ENCODE measurements at regions not wholly inside any gene's neighbourhood (a gene's known extent, or its start where the extent isn't known, plus 50 kb on each side); places are given as distances from the start of the nearest gene placed in this dataset.

GRCh38 chr9:73264631-73265030 lies 113.0 kb downstream of the ANXA1 start:
- no peak for ATAC-seq
- H3K4me1 Mint-ChIP-seq, result peaks cover 8% of the 10 kb centered on the region; the same call in 2 of the 3 replicates
- H3F3A ChIP-seq (replicated peaks; ENCODE audit: low read depth), result no peaks in the 10 kb centered on the region
- no peaks in the 10 kb centered on the region for H3K27me3 ChIP-seq (ENCODE audit: insufficient read depth)
- no peak overlapping the region for H3K4me3 Mint-ChIP-seq
- no peaks in the 10 kb centered on the region for H3K79me2 ChIP-seq (replicated peaks; ENCODE audit: insufficient read depth)
- no peak overlapping the region for H3K27ac ChIP-seq (ENCODE audit: low read depth)
- H3K9me3 Mint-ChIP-seq, result no peaks in the 10 kb centered on the region; the same call in 2 of the 3 replicates
- peaks cover 7% of the 10 kb centered on the region; the same call in 2 of the 3 replicates for H3K36me3 Mint-ChIP-seq (ENCODE audit: low read depth)
- no peak for DNase-seq (ENCODE audit: low spot score)
- no peak overlapping the region for H3K4me3 ChIP-seq
- H2AFZ ChIP-seq, result no peak overlapping the region
- H3K4me1 ChIP-seq (ENCODE audit: insufficient read depth), result no peaks in the 10 kb centered on the region
- TF ChIP-seq POLR2AphosphoS5 (IDR thresholded peaks at IDR 0.05; ENCODE audit: low read depth) (no peak), ZNF331 (CRISPR knock-in tag; IDR thresholded peaks at IDR 0.05; ENCODE audit: low read depth) (no peak), EZH2 (IDR thresholded peaks at IDR 0.05; ENCODE audit: low read depth, unreplicated experiment) (no peak), ZNF114 (CRISPR knock-in tag; IDR thresholded peaks at IDR 0.05) (no peak)
- no peaks in the 10 kb centered on the region for H4K20me1 ChIP-seq (replicated peaks; ENCODE audit: insufficient read depth)
- no peak overlapping the region for H3K27ac Mint-ChIP-seq
- no peaks in the 10 kb centered on the region for H3K27me3 Mint-ChIP-seq (ENCODE audit: insufficient read depth, low read depth, poor library complexity)
- no peaks in the 10 kb centered on the region for H3K9me2 ChIP-seq (ENCODE audit: insufficient read depth)
- no peak overlapping the region for H3K4me2 ChIP-seq
- H3K36me3 ChIP-seq (ENCODE audit: insufficient read depth), result no peaks in the 10 kb centered on the region

- no peak overlapping the region for H3K27ac ChIP-seq (ENCODE audit: low read depth)
- Mint-ChIP-seq H3K4me1 (peaks cover 10% of the 10 kb centered on the region; the same call in 2 of the 3 replicates), H3K4me3 (no peak overlapping the region), H3K27ac (no peak overlapping the region), H3K27me3 (ENCODE audit: insufficient read depth, low read depth, poor library complexity) (no peaks in the 10 kb centered on the region), H3K9me3 (no peaks in the 10 kb centered on the region; the same call in 2 of the 3 replicates), H3K36me3 (ENCODE audit: low read depth) (peaks cover 7% of the 10 kb centered on the region; the same call in 2 of the 3 replicates)
- no peaks in the 10 kb centered on the region for H3K79me2 ChIP-seq (replicated peaks; ENCODE audit: insufficient read depth)
- no peak overlapping the region for H3K4me3 ChIP-seq
- no peaks in the 10 kb centered on the region for H3K36me3 ChIP-seq (ENCODE audit: insufficient read depth)
- DNase-seq (ENCODE audit: low spot score) (no peak), ATAC-seq (no peak)
- no peaks in the 10 kb centered on the region for H3K4me1 ChIP-seq (ENCODE audit: insufficient read depth)
- H3K9me2 ChIP-seq (ENCODE audit: insufficient read depth), result no peaks in the 10 kb centered on the region
- no peaks in the 10 kb centered on the region for H4K20me1 ChIP-seq (replicated peaks; ENCODE audit: insufficient read depth)
- TF ChIP-seq, protein P1, sequence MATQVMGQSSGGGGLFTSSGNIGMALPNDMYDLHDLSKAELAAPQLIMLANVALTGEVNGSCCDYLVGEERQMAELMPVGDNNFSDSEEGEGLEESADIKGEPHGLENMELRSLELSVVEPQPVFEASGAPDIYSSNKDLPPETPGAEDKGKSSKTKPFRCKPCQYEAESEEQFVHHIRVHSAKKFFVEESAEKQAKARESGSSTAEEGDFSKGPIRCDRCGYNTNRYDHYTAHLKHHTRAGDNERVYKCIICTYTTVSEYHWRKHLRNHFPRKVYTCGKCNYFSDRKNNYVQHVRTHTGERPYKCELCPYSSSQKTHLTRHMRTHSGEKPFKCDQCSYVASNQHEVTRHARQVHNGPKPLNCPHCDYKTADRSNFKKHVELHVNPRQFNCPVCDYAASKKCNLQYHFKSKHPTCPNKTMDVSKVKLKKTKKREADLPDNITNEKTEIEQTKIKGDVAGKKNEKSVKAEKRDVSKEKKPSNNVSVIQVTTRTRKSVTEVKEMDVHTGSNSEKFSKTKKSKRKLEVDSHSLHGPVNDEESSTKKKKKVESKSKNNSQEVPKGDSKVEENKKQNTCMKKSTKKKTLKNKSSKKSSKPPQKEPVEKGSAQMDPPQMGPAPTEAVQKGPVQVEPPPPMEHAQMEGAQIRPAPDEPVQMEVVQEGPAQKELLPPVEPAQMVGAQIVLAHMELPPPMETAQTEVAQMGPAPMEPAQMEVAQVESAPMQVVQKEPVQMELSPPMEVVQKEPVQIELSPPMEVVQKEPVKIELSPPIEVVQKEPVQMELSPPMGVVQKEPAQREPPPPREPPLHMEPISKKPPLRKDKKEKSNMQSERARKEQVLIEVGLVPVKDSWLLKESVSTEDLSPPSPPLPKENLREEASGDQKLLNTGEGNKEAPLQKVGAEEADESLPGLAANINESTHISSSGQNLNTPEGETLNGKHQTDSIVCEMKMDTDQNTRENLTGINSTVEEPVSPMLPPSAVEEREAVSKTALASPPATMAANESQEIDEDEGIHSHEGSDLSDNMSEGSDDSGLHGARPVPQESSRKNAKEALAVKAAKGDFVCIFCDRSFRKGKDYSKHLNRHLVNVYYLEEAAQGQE (IDR thresholded peaks at IDR 0.05; ENCODE audit: unreplicated experiment), result no peak
- no peak for TF ChIP-seq ETS1 (IDR thresholded peaks at IDR 0.05)
- TF ChIP-seq, protein P2, sequence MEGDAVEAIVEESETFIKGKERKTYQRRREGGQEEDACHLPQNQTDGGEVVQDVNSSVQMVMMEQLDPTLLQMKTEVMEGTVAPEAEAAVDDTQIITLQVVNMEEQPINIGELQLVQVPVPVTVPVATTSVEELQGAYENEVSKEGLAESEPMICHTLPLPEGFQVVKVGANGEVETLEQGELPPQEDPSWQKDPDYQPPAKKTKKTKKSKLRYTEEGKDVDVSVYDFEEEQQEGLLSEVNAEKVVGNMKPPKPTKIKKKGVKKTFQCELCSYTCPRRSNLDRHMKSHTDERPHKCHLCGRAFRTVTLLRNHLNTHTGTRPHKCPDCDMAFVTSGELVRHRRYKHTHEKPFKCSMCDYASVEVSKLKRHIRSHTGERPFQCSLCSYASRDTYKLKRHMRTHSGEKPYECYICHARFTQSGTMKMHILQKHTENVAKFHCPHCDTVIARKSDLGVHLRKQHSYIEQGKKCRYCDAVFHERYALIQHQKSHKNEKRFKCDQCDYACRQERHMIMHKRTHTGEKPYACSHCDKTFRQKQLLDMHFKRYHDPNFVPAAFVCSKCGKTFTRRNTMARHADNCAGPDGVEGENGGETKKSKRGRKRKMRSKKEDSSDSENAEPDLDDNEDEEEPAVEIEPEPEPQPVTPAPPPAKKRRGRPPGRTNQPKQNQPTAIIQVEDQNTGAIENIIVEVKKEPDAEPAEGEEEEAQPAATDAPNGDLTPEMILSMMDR (conservative IDR thresholded peaks at IDR 0.05; ENCODE audit: low read depth in 2 of 2), result no peak
- no peak for TF ChIP-seq ZNF114 (CRISPR knock-in tag; IDR thresholded peaks at IDR 0.05)
- no peak for TF ChIP-seq ZNF331 (CRISPR knock-in tag; IDR thresholded peaks at IDR 0.05; ENCODE audit: low read depth)
- TF ChIP-seq JUNB (IDR thresholded peaks at IDR 0.05; ENCODE audit: unreplicated experiment), result no peak
- no peak for TF ChIP-seq EZH2phosphoT487 (IDR thresholded peaks at IDR 0.05; ENCODE audit: unreplicated experiment)
- H3K4me2 ChIP-seq, result no peak overlapping the region
- H3K27me3 ChIP-seq (ENCODE audit: insufficient read depth), result no peaks in the 10 kb centered on the region
- no peak overlapping the region for H2AFZ ChIP-seq
- H3F3A ChIP-seq (replicated peaks; ENCODE audit: low read depth), result no peaks in the 10 kb centered on the region
Observed at GRCh38 chr9:73265876-73266275, 114.2 kb downstream of the ANXA1 start.
